Ovary (tissue), 7 donors: ENCODE measurements at regions not wholly inside any gene's neighbourhood (a gene's known extent, or its start where the extent isn't known, plus 50 kb on each side); places are given as distances from the start of the nearest gene placed in this dataset.

ENCODE experiments used
- DNase-seq, 5 donors: peaks; one replicate each; pipeline ENCODE4 v3.0.0-alpha.2; 2019 to 2020
- H3K27ac ChIP-seq, 2 donors: fragments of 200-600 bp; one replicate each; pipeline versions ENCODE4 v1.5.1 to v1.8.0; 2019 to 2022
- H3K27me3 ChIP-seq: fragments of 200-600 bp; one replicate; pipeline ENCODE4 v1.8.0; 2022
- H3K36me3 ChIP-seq: fragments of 200-600 bp; sonication (generic); one replicate; pipeline ENCODE4 v1.5.1; 2019
- H3K4me1 ChIP-seq: one replicate; pipeline ENCODE4 v1.8.1; 2013; ENCODE audit warnings: mild to moderate bottlenecking, moderate library complexity; ENCODE audit not compliant: insufficient read depth
- H3K4me3 ChIP-seq: fragments of 200-600 bp; sonication (generic); one replicate; pipeline ENCODE4 v1.5.1; 2017
- H3K9me3 ChIP-seq, 2 donors: fragments of 200-600 bp in 1 of 2; sonication (generic) in 1 of 2; one replicate each; pipeline versions ENCODE4 v1.5.1 to v1.8.1; 2013 to 2019; ENCODE audit warnings: mild to moderate bottlenecking in 1 of 2, moderate library complexity in 1 of 2
- EP300 ChIP-seq: sonication (generic); formaldehyde crosslinking; IDR thresholded peaks from one replicate; pipeline ENCODE4 v1.6.1; 2017; ENCODE audit warnings: antibody characterized with exemption
- POLR2A ChIP-seq: fragments of 450-650 bp; IDR thresholded peaks from one replicate; pipeline ENCODE4 v1.6.1; 2017; ENCODE audit warnings: antibody characterized with exemption, mild to moderate bottlenecking, moderate library complexity
- WGBS, 3 donors: extraction: QIAGEN DNeasy Blood & Tissue Kit in 1 of 3; methylation state at CpG; one replicate each; pipeline versions ENCODE4 v1.1.5 to v1.1.7; 2013 to 2017; 5-methylcytosine and 5-hydroxymethylcytosine counted together
- intact Hi-C, 4 donors: fragments of 100-400 bp; cut with DNase I; formaldehyde crosslinking; loops; one replicate each; pipeline versions ENCODE4 v1.11.0 to v1.15.1; 2022 to 2023
- TF ChIP-seq, protein P1 (sequence below), 3 donors: fragments of 450-650 bp in 2 of 3; fragments of 200-600 bp in 1 of 3; IDR thresholded peaks; one replicate each; pipeline versions ENCODE4 v1.5.1 to v1.8.0; 2016 to 2022; ENCODE audit warnings: antibody characterized with exemption in 3 of 3, mild to moderate bottlenecking in 1 of 3
- donor health status: DM: no; HTN: no; CAD: no; lungs with moderate emphysema.
- donor health status: DM: no; HTN: no; CAD: no.
- donor health status: Bipolar disorder and iron deficiency.
- donor health status: DM: no; HTN: no; CAD: no.
- donor health status: DM: yes; HTN: yes; CAD: no.

DNA sequence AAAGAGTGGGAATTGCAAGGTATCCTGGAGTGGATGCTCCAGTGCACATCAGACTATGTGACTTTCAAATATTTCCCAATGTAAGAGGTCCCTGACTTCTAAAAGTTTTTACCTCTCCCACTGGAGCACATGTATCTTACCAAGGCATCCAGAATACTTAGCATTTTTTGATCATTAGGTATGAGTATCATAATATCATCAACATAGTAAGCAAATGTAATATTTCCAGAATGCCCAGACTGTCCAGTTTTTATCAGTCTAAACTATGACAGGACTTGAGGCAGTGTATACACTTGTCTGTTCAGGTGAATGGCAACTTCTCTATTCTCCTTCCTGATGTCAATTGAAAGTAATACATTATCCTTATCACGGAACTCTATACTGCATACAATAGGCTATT lies 924.6 kb upstream of the GJE1 start:
- intact Hi-C loops = no loop called here
- 92 to 98% (median 96%) methylated on average over 1 of the region's 1 CpG for WGBS, 3 donors
- H3K4me1 ChIP-seq = no peaks in the 10 kb centered on the region
- no peak overlapping the region for H3K27ac ChIP-seq
- no peak overlapping the region for H3K4me3 ChIP-seq
- no peak for DNase-seq
- no peaks in the 10 kb centered on the region for H3K9me3 ChIP-seq
- no peaks in the 10 kb centered on the region for H3K27me3 ChIP-seq
- TF ChIP-seq EP300 = no peak
- H3K36me3 ChIP-seq = no peaks in the 10 kb centered on the region

DNA sequence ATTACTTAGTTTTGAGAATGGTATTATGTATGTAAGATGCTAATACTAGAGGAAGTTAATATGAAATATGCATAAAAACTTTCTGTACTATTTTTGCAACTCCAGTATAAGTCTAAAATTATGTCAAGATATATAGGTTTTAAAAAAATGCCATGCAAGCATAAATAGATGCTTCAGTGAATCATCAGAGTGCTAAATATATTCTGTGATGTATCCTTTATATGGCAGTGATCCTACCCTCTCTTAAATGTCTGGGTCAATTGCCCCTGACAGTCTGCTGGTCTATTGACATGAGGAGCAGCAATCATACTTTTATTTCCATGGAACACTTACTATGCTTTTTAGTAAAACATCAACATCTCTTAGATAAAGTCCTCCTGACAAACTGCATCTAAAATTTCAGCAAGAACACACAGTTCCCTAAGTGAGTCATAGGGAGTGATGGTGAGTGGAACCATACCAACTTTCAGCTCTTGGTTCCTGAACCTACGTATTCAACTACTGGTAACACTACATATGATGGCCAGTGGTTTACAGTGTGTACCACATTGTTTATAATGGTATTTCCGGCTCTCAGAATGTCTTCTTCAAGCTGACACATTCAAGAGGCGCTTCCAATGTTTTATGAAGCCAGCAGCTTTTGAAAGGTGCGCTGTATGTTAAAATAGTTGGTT lies 928.7 kb upstream of the GJE1 start:
- H3K9me3 ChIP-seq = no peaks in the 10 kb centered on the region

DNA sequence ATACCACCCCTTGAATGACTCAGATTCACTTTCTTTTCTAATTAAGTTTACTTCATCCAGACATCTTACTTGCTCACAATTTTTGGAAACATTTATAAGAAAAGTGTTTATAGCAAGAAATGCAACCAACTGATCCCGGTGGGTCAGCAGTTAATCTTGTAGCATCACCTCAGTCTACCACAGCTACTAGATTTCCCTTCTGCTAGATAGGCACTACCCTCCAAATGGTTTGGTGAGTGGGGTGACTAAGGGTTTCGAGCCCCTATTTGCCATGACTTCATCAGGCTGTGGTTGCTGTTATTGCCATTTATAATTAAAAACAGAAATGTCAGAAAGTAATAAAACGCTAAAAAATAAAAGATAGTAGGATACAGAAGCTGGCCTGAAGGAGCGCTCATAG lies 930.1 kb upstream of the GJE1 start:
- Histone ChIP-seq H3K36me3 (no peaks in the 10 kb centered on the region), H3K27ac (no peak overlapping the region), H3K4me3 (no peak overlapping the region), H3K4me1 (peaks cover 3% of the 10 kb centered on the region), H3K9me3 (no peaks in the 10 kb centered on the region), H3K27me3 (no peaks in the 10 kb centered on the region)
- 92 to 95% (median 93%) methylated on average over 4 of the region's 4 CpGs for WGBS, 3 donors
- intact Hi-C loops = no loop called here
- no peak for DNase-seq
- TF ChIP-seq, protein P1, sequence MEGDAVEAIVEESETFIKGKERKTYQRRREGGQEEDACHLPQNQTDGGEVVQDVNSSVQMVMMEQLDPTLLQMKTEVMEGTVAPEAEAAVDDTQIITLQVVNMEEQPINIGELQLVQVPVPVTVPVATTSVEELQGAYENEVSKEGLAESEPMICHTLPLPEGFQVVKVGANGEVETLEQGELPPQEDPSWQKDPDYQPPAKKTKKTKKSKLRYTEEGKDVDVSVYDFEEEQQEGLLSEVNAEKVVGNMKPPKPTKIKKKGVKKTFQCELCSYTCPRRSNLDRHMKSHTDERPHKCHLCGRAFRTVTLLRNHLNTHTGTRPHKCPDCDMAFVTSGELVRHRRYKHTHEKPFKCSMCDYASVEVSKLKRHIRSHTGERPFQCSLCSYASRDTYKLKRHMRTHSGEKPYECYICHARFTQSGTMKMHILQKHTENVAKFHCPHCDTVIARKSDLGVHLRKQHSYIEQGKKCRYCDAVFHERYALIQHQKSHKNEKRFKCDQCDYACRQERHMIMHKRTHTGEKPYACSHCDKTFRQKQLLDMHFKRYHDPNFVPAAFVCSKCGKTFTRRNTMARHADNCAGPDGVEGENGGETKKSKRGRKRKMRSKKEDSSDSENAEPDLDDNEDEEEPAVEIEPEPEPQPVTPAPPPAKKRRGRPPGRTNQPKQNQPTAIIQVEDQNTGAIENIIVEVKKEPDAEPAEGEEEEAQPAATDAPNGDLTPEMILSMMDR (IDR thresholded peaks at IDR 0.05) = no peak
- TF ChIP-seq EP300 (no peak), POLR2A (no peak)

More for the DNA sequence above, 928.7 kb upstream of the GJE1 start:
- intact Hi-C loops = no loop called here
- no peaks in the 10 kb centered on the region for H3K36me3 ChIP-seq
- no peaks in the 10 kb centered on the region for H3K4me1 ChIP-seq
- 75 to 82% (median 81%) methylated on average over 4 of the region's 4 CpGs for WGBS, 3 donors
- DNase-seq = no peak
- H3K27me3 ChIP-seq = no peaks in the 10 kb centered on the region
- no peak overlapping the region for H3K4me3 ChIP-seq
- H3K27ac ChIP-seq = no peak overlapping the region
- TF ChIP-seq POLR2A = no peak
- no peak for TF ChIP-seq EP300
- TF ChIP-seq, protein P1 (IDR thresholded peaks at IDR 0.05) = no peak

DNA sequence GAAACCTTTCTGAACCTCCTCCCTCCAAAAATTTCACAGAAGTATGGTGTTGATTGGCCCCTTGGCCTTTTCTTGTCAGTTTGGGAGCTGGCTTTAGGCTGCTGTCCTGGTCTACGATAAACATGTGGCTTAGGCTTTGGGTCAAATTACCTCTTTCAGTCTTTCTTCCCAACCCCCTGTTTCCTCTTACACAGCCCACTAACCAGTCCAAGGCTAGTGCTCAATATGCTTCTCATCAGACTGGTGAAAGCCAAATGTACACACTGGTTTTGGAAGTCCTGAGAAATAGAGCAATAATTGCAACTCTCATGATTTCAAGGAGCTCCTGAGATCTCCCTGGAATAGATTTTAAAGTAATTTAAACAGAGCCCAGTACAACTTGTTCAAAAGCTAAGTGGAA lies 933.7 kb upstream of the GJE1 start:
- Histone ChIP-seq H3K4me3 (no peak overlapping the region), H3K27me3 (no peaks in the 10 kb centered on the region), H3K36me3 (no peaks in the 10 kb centered on the region), H3K27ac (no peak overlapping the region), H3K4me1 (peaks cover 3% of the 10 kb centered on the region), H3K9me3 (peaks cover 0 to 4% of the 10 kb centered on the region in 2 donors)
- DNase-seq = no peak
- intact Hi-C loops = no loop called here
- TF ChIP-seq EP300 = no peak
- TF ChIP-seq, protein P1 (IDR thresholded peaks at IDR 0.05) = no peak
- no peak for TF ChIP-seq POLR2A
- 8 to 11% (median 11%) methylated on average over 1 of the region's 1 CpG for WGBS, 3 donors

DNA sequence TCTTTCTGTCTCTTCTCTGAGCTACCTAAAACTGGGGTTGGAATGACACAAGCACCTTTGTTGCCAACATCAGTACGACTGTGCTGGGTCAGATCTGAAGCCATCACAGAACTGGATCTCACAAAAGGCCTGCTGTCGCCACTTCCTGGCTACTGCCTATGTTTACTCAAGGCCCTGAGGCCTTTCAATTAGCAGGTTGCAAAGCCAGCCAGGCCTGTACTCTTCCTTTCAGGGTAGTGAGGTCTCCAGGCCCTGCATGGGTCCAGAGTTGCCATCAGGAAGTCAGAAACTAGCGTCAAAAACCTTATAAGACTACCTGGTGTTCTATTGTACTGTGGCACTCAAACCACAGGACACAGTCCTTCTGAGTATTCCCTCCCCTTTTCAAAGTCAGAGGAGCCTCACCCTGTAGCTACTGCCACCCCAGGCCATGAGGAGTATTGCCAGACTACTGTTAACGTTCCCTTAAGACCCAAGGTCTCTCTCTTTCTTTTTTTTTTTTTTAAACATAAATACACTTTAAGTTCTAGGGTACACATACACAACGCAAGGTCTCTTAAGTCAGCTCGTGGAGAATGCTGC lies 937.4 kb upstream of the GJE1 start:
- Histone ChIP-seq H3K36me3 (no peaks in the 10 kb centered on the region), H3K27ac (no peak overlapping the region), H3K4me1 (peaks cover 3% of the 10 kb centered on the region), H3K4me3 (no peak overlapping the region), H3K27me3 (no peaks in the 10 kb centered on the region), H3K9me3 (peaks cover 0 to 4% of the 10 kb centered on the region in 2 donors)
- intact Hi-C loops = no loop called here
- TF ChIP-seq POLR2A = no peak
- TF ChIP-seq, protein P1 (IDR thresholded peaks at IDR 0.05) = no peak
- no peak for DNase-seq
- WGBS, 3 donors = 92 to 96% (median 93%) methylated on average over 6 of the region's 6 CpGs
